WERI-Rb-1 (cell line): ENCODE measurements at regions not wholly inside any gene's neighbourhood (a gene's known extent, or its start where the extent isn't known, plus 50 kb on each side); places are given as distances from the start of the nearest gene placed in this dataset.

Experiments used
- DNase-seq: peaks from one replicate; pipeline ENCODE4 v3.0.0-alpha.2; 2020
- H3K27ac ChIP-seq: fragments of 250-450 bp; sonication (Bioruptor Pico); 2 replicates; pipeline ENCODE4 v1.5.1; 2020; ENCODE audit warnings: mild to moderate bottlenecking, moderate library complexity
- H3K27me3 ChIP-seq: fragments of 250-450 bp; sonication (Bioruptor Pico); 2 replicates; pipeline ENCODE4 v1.5.1; 2021; ENCODE audit warnings: mild to moderate bottlenecking, low read depth, moderate library complexity; ENCODE audit not compliant: insufficient read depth, severe bottlenecking
- H3K36me3 ChIP-seq: fragments of 250-450 bp; sonication (Bioruptor Pico); 2 replicates; pipeline ENCODE4 v1.5.1; 2020; ENCODE audit warnings: mild to moderate bottlenecking, moderate library complexity
- H3K4me3 ChIP-seq: 2 replicates; pipeline ENCODE4 v1.5.1; 2011; ENCODE audit warnings: low read depth, mild to moderate bottlenecking, control low read depth, low read length
- H3K9me3 ChIP-seq: fragments of 250-450 bp; sonication (Bioruptor Pico); 2 replicates; pipeline ENCODE4 v1.5.1; 2021; ENCODE audit warnings: mild to moderate bottlenecking, moderate library complexity; ENCODE audit not compliant: severe bottlenecking
- CTCF ChIP-seq: IDR thresholded peaks from 2 replicates; pipeline ENCODE4 v1.5.1; 2011; ENCODE audit warnings: low read depth, mild to moderate bottlenecking, control low read depth, inconsistent platforms, low read length

- H3K27me3 ChIP-seq = no peaks in the 10 kb centered on the region
- no peaks in the 10 kb centered on the region for H3K36me3 ChIP-seq
- H3K9me3 ChIP-seq = no peaks in the 10 kb centered on the region
- no peak overlapping the region for H3K4me3 ChIP-seq
- no peak for TF ChIP-seq CTCF
- no peak overlapping the region for H3K27ac ChIP-seq
- no peak for DNase-seq
Observed at GRCh38 chr16:7044331-7044730, 288.3 kb upstream of the RBFOX1 start.

- no peak for DNase-seq
- Histone ChIP-seq H3K27ac (no peak overlapping the region), H3K27me3 (no peaks in the 10 kb centered on the region), H3K9me3 (no peaks in the 10 kb centered on the region), H3K36me3 (no peaks in the 10 kb centered on the region), H3K4me3 (no peak overlapping the region)
- no peak for TF ChIP-seq CTCF
Observed at GRCh38 chr16:7038475-7038874, 294.2 kb upstream of the RBFOX1 start.

- no peaks in the 10 kb centered on the region for H3K27me3 ChIP-seq
Observed at GRCh38 chr16:7037495-7037894, 295.1 kb upstream of the RBFOX1 start.

GRCh38 chr16:7031031-7031430 is 301.6 kb upstream of the RBFOX1 start:
- Histone ChIP-seq H3K27me3 (no peaks in the 10 kb centered on the region), H3K9me3 (no peaks in the 10 kb centered on the region), H3K36me3 (no peaks in the 10 kb centered on the region), H3K27ac (no peak overlapping the region), H3K4me3 (no peak overlapping the region)
- DNase-seq = no peak
- TF ChIP-seq CTCF = no peak

More at GRCh38 chr16:7037495-7037894, 295.1 kb upstream of the RBFOX1 start:
- Histone ChIP-seq H3K36me3 (no peaks in the 10 kb centered on the region), H3K27ac (no peak overlapping the region), H3K4me3 (no peak overlapping the region), H3K9me3 (no peaks in the 10 kb centered on the region)
- no peak for TF ChIP-seq CTCF
- no peak for DNase-seq

GRCh38 chr16:7027401-7027800 is 305.2 kb upstream of the RBFOX1 start:
- Histone ChIP-seq H3K36me3 (no peaks in the 10 kb centered on the region), H3K27ac (no peak overlapping the region), H3K9me3 (no peaks in the 10 kb centered on the region), H3K4me3 (no peak overlapping the region), H3K27me3 (no peaks in the 10 kb centered on the region)
- no peak for TF ChIP-seq CTCF
- no peak for DNase-seq

- no peak for TF ChIP-seq CTCF
- Histone ChIP-seq H3K4me3 (no peak overlapping the region), H3K36me3 (no peaks in the 10 kb centered on the region), H3K9me3 (no peaks in the 10 kb centered on the region), H3K27me3 (no peaks in the 10 kb centered on the region), H3K27ac (no peak overlapping the region)
- no peak for DNase-seq
Observed at GRCh38 chr16:7026639-7027038, 306.0 kb upstream of the RBFOX1 start.
